RWPE1 (cell line): ENCODE measurements at regions not wholly inside any gene's neighbourhood (a gene's known extent, or its start where the extent isn't known, plus 50 kb on each side); places are given as distances from the start of the nearest gene placed in this dataset.

Experiments
- CTCF ChIA-PET: fragments of 350-600 bp; sonication (Branson Sonifier 250); formaldehyde crosslinking; extraction: SDS; loops from one replicate; lab custom pipeline; 2021; lab: Yijun Ruan, JAX
- POLR2A ChIA-PET: fragments of 400-600 bp; formaldehyde crosslinking; extraction: SDS; loops from one replicate; lab custom pipeline; 2020; ENCODE audit warnings: antibody characterized with exemption; ENCODE audit not compliant: low non-redundant PET; lab: Yijun Ruan, JAX
- DNase-seq: peaks from one replicate; pipeline ENCODE4 v3.0.0; 2012; ENCODE audit warnings: low spot score
- H3K27ac ChIP-seq: fragments of 450-650 bp; 2 replicates; pipeline ENCODE4 v1.5.1; 2017
- TF ChIP-seq, protein P1 (sequence below): fragments of 450-650 bp; conservative IDR thresholded peaks from 2 replicates; pipeline ENCODE4 v1.5.1; 2017; ENCODE audit warnings: low read depth, mild to moderate bottlenecking

GRCh38 chr10:29737074-29737593 lies 102.4 kb upstream of the SVIL start:
- ChIA-PET CTCF (no interaction called here), POLR2A (no interaction called here)
- peak overlapping the region; percentile 87 for H3K27ac ChIP-seq
- TF ChIP-seq, protein P1, sequence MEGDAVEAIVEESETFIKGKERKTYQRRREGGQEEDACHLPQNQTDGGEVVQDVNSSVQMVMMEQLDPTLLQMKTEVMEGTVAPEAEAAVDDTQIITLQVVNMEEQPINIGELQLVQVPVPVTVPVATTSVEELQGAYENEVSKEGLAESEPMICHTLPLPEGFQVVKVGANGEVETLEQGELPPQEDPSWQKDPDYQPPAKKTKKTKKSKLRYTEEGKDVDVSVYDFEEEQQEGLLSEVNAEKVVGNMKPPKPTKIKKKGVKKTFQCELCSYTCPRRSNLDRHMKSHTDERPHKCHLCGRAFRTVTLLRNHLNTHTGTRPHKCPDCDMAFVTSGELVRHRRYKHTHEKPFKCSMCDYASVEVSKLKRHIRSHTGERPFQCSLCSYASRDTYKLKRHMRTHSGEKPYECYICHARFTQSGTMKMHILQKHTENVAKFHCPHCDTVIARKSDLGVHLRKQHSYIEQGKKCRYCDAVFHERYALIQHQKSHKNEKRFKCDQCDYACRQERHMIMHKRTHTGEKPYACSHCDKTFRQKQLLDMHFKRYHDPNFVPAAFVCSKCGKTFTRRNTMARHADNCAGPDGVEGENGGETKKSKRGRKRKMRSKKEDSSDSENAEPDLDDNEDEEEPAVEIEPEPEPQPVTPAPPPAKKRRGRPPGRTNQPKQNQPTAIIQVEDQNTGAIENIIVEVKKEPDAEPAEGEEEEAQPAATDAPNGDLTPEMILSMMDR: no peak
- DNase-seq: no peak

DNA sequence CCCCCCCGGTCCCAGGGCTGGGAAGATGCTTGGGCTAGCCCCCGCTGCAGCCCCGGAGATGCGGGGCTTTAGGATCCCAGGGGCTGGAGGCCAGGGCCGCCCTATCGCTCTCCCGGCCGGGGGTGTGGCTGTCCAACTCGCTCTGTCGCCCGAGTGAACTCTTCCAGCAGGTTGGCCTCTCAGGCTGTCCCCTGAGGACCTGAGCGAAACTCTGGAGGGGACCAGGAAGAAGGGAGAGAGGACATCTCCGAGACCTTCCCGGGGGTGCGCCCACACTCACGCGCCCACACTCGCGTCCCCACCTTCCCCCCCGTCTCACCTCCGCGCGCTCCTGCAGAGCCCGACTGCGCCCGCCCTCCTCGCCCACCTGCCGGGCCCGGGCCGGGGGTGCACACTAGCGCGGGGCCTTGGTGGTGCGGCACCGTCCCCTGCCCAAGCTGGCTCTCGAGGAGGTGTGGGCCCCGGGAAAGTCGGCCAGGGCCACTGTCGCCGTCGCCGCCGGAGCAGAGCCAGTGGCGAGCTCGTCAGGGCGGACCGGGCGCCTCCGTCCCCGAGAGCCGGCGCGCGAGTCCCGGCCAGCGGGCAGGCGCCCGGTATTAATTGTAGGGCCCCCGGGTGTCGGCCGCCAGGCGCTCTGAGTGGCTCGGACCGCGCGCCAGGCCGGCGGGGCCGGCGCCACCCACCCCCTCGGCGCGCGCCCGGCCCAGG lies 101.7 kb upstream of the SVIL start:
- TF ChIP-seq, protein P1: no peak
- POLR2A ChIA-PET: no interaction called here
- peak overlapping the region; percentile 87 for H3K27ac ChIP-seq
- CTCF ChIA-PET: interaction anchor here (0.5 to 1.4 kb wide), 14 partner anchors 8 to 294 kb away, joined by 3 to 5 read pairs (median 3); no protein-coding TSS in a partner anchor
- peak; percentile 69 for DNase-seq

GRCh38 chr10:29735628-29736365 lies 101.0 kb upstream of the SVIL start:
- CTCF ChIA-PET: interaction anchor here (0.5 to 1.4 kb wide), 17 partner anchors 9 to 293 kb away, joined by 3 to 5 read pairs (median 3); no protein-coding TSS in a partner anchor
- peak; percentile 84 for DNase-seq
- TF ChIP-seq, protein P1: peak; percentile 94
- POLR2A ChIA-PET: interaction anchor here (0.7 kb wide), 1 partner anchor 36 kb away, joined by 3 read pairs; no protein-coding TSS in a partner anchor
- peak overlapping the region; percentile 87 for H3K27ac ChIP-seq

- peak overlapping the region; percentile 87 for H3K27ac ChIP-seq
- CTCF ChIA-PET: interaction anchor here (0.5 to 1.4 kb wide), 8 partner anchors 11 to 269 kb away, joined by 3 to 5 read pairs (median 3); no protein-coding TSS in a partner anchor
- peak; percentile 56 for DNase-seq
- TF ChIP-seq, protein P1: no peak
- POLR2A ChIA-PET: interaction anchor here (0.9 kb wide), 1 partner anchor 105 kb away, joined by 3 read pairs; no protein-coding TSS in a partner anchor
Measured at GRCh38 chr10:29734962-29735627, 100.3 kb upstream of the SVIL start.

GRCh38 chr10:29734640-29734961 lies 99.8 kb upstream of the SVIL start:
- CTCF ChIA-PET: interaction anchor here (0.6 to 0.8 kb wide), 2 partner anchors 89 to 180 kb away, joined by 3 read pairs; no protein-coding TSS in a partner anchor
- peak overlapping the region; percentile 87 for H3K27ac ChIP-seq
- POLR2A ChIA-PET: interaction anchor here (0.9 kb wide), 1 partner anchor 104 kb away, joined by 3 read pairs; no protein-coding TSS in a partner anchor
- no peak for DNase-seq
- TF ChIP-seq, protein P1: no peak
